ENCODE measurements at regions not wholly inside any gene's neighbourhood (a gene's known extent, or its start where the extent isn't known, plus 50 kb on each side); places are given as distances from the start of the nearest gene placed in this dataset.
"Not testable (repeated sequence)": the region's sequence is repeated elsewhere in the genome, so short reads cannot be mapped to it uniquely, and the experiment has no call there.

DNA sequence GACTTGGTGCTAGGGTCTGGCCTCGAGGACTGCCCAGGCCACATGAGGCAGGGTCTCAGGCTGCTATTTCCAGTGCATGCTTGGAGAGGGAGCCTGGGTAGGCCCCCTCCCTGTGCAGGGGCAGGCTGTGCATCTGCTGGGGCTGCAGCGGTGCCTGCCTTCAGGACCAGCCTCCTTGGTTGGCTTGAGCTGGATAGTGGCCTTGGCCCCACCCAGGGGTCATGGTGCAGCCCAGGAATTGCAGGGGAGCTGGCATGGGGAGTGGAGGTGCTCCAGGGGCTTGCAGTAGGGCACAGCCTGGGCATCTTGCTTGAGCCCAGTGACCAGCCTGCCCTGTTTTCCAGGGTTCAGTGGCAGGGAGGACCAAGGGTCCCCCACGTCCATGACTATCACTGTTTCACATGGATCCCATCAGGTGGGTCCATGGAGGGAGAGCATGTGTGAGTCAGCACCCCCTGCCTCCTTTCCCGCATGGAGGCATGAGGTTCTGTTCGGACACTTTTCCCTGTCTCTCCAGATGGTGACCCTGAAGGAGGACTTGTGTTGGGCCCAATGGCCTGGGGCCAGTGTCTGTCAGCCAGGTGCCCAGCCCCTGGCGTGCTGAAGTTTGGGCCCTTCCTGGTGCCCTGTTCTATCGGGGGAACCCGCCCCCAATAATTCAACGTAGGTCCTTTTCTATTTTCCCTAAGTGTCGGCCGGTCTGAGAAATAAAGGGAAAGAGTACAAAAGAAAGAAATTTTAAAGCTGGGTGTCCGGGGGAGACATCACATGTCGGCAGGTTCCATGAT, 218.6 kb downstream of the SNRPN start:
- TF ChIP-seq POLR2A (IDR thresholded peaks at IDR 0.05; ENCODE audit: low read depth, low read length) (no peak), PAX5 (IDR thresholded peaks at IDR 0.05; ENCODE audit: insufficient read depth, low read length, severe bottlenecking) (no peak), POU2F2 (IDR thresholded peaks at IDR 0.05; ENCODE audit: low read depth, low read length) (no peak), TAF1 (IDR thresholded peaks at IDR 0.05; ENCODE audit: low read depth, low read length) (no peak), SPI1 (IDR thresholded peaks at IDR 0.05; ENCODE audit: low read depth, low read length) (no peak), POLR2AphosphoS5 (IDR thresholded peaks at IDR 0.05; ENCODE audit: low read depth, low read length) (no peak)
- DNase-seq (ENCODE audit: insufficient read length, low spot score): no peak
- FAIRE-seq: no peak

DNA sequence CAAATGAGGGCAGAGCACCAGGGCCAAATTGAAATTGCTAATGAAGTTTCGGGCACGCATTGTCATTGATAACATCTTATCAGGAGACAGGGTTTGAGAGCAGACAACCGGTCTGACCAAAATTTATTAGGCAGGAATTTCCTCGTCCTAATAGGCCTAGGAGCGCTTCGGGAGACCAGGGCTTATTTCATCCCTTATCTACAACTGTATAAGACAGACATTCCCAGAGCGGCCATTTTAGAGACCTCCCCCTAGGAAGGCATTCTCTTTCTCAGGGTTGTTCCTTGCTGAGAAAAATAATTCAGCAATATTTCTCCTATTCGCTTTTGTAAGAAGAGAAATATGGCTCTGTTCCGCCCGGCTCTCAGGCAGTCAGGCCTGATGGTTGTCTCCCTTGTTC, 219.4 kb downstream of the SNRPN start:
- DNase-seq (ENCODE audit: insufficient read length, low spot score); FAIRE-seq: not testable (repeated sequence)

DNA sequence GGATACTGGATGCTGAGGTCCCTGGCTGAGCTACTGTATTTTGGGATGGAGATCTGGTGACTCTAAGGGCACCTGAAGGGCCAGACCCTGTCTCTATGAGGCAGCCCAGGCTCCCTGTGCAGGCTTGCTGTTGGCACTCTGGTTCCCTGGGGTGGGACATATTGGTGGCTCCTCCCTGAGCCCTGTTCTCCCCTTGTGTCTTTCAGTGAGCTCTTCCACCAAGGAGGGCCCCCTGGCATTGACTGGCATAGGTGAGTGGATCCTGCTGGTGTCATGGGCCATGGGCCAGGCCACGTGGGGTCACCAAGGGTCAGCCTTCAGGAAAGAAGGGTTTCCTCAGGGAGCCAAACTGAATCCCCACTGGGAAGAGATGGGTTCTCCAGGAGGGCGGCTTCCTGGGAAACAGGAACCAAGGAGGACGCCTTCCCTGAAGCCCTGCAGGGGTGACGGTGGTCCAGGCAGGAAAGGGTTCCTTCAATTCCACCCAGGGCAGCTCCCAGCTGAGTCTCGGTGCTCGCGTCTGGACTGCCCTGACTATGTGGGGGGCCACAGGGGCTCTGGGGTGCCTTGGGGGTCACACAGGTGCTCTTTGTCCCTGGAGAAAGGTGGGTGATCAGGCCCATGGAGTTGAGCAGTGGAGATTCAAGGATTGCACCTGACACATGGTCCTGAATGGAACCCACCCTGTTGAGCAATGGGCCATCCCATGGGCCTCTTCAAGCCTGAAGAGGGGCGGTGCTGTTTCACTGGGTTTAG, 220.4 kb downstream of the SNRPN start:
- no peak for TF ChIP-seq PAX5 (IDR thresholded peaks at IDR 0.05; ENCODE audit: insufficient read depth, low read length, severe bottlenecking)
- no peak for TF ChIP-seq POLR2A (IDR thresholded peaks at IDR 0.05; ENCODE audit: low read depth, low read length)
- no peak for TF ChIP-seq TAF1 (IDR thresholded peaks at IDR 0.05; ENCODE audit: low read depth, low read length)
- TF ChIP-seq POLR2AphosphoS5 (IDR thresholded peaks at IDR 0.05; ENCODE audit: low read depth, low read length): no peak
- no peak for TF ChIP-seq SPI1 (IDR thresholded peaks at IDR 0.05; ENCODE audit: low read depth, low read length)
- no peak for TF ChIP-seq POU2F2 (IDR thresholded peaks at IDR 0.05; ENCODE audit: low read depth, low read length)
- FAIRE-seq: no peak
- peak; percentile 2 for DNase-seq (ENCODE audit: insufficient read length, low spot score)

DNA sequence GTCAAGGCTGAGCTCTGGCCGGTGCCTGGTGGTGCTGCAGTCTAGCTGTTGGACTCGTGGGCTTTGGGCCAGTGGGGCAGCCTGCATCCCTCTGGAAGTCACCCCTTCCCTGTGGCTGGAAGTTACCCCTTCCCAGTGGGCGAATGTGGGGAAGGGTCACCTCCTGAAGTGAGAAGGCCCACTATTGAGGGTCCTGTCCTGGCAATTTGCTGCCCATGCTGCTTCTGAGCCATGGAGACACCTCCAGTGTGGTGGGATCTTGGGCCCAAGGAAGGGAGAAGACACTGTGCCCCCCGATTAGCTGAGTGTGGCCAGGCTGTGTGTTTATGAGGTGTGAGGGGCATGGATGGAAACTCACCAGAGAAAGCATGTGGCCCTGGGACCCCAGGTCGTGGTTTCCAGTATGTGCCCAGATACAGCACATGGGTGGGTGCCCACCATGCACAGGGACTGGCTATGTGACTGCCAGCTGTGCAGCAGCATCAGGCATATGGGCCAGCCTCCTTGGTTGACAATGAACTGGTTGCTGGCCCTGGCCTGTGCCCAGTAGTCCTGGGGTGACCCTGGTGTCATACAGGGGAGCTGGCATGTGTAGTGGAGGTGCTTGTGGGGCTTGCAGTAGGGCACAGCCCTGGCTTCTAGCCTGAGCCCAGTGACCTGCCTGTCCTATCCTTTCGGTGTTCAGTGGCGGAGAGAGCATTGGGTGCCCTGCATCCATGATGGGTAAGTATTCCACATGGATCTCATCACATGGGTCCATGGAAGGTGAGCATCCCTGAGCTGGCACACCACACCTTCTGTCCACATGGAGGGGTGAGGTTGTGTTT, 221.2 kb downstream of the SNRPN start:
- DNase-seq (ENCODE audit: insufficient read length, low spot score): no peak
- no peak for FAIRE-seq
- TF ChIP-seq TAF1 (IDR thresholded peaks at IDR 0.05; ENCODE audit: low read depth, low read length): no peak
- TF ChIP-seq PAX5 (IDR thresholded peaks at IDR 0.05; ENCODE audit: insufficient read depth, low read length, severe bottlenecking): no peak
- TF ChIP-seq POLR2AphosphoS5 (IDR thresholded peaks at IDR 0.05; ENCODE audit: low read depth, low read length): no peak
- no peak for TF ChIP-seq SPI1 (IDR thresholded peaks at IDR 0.05; ENCODE audit: low read depth, low read length)
- no peak for TF ChIP-seq POU2F2 (IDR thresholded peaks at IDR 0.05; ENCODE audit: low read depth, low read length)
- TF ChIP-seq POLR2A (IDR thresholded peaks at IDR 0.05; ENCODE audit: low read depth, low read length): no peak

GRCh38 chr15:25176616-25176923, 221.8 kb downstream of the SNRPN start:
- FAIRE-seq (no peak), DNase-seq (ENCODE audit: insufficient read length, low spot score) (no peak)
- no peak for TF ChIP-seq POU2F2 (IDR thresholded peaks at IDR 0.05; ENCODE audit: low read depth, low read length)
- TF ChIP-seq POLR2AphosphoS5 (IDR thresholded peaks at IDR 0.05; ENCODE audit: low read depth, low read length): no peak
- TF ChIP-seq POLR2A (IDR thresholded peaks at IDR 0.05; ENCODE audit: low read depth, low read length): no peak
- TF ChIP-seq PAX5 (IDR thresholded peaks at IDR 0.05; ENCODE audit: insufficient read depth, low read length, severe bottlenecking): no peak
- TF ChIP-seq SPI1 (IDR thresholded peaks at IDR 0.05; ENCODE audit: low read depth, low read length): no peak
- no peak for TF ChIP-seq TAF1 (IDR thresholded peaks at IDR 0.05; ENCODE audit: low read depth, low read length)

DNA sequence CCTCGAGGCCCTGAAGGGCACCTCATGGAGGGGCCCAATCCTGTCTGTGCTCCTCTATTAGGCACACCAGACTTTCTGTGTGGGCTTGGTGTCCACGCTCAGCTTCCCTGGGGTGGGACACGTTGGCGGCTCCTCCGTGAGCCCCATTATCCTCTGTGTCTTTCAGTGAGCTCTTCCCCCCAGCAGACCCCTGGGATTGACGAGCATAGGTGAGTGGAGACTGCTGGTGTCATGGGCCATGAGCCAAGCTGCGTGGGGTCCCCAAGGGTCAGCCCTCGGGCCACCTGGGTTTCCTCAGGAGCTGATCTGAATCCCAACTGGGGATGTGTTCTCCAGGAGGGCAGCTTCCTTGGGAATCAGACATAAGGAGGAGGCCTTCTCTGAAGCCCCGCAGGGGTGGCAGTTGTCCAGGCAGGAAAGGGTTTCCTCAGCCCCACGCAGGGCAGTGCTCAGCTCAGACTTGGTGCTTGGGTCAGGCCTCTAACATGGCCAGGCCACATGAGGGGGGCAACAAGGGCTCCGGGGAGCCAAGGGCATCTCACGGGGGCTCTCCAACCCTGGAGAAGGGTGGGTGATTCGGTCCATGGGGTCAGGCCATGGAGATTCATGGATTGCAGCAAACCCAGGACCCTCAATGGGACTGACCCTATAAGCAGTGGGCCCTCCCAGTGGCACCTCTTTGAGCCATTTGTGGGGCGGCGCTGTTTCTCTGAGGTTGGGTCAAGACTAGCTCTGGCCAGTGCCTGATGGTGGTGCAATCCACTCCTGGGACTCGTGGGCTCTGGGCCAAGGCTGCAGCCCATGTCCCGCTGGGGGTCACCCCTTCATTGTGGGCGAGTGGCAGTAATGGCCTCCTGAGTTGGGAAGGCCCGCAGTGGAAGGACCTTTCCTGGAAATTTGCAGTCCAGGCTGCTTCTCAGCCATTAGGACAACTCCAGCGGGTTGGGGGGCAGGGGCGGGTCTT, 222.5 kb downstream of the SNRPN start:
- TF ChIP-seq SPI1 (IDR thresholded peaks at IDR 0.05; ENCODE audit: low read depth, low read length) (no peak), POLR2AphosphoS5 (IDR thresholded peaks at IDR 0.05; ENCODE audit: low read depth, low read length) (no peak), TAF1 (IDR thresholded peaks at IDR 0.05; ENCODE audit: low read depth, low read length) (no peak), PAX5 (IDR thresholded peaks at IDR 0.05; ENCODE audit: insufficient read depth, low read length, severe bottlenecking) (no peak), POLR2A (IDR thresholded peaks at IDR 0.05; ENCODE audit: low read depth, low read length) (no peak), POU2F2 (IDR thresholded peaks at IDR 0.05; ENCODE audit: low read depth, low read length) (no peak)
- FAIRE-seq: no peak
- peak; percentile 11 for DNase-seq (ENCODE audit: insufficient read length, low spot score)

- FAIRE-seq (no peak), DNase-seq (ENCODE audit: insufficient read length, low spot score) (peak; percentile 5)
- TF ChIP-seq SPI1 (IDR thresholded peaks at IDR 0.05; ENCODE audit: low read depth, low read length): no peak
- TF ChIP-seq POLR2AphosphoS5 (IDR thresholded peaks at IDR 0.05; ENCODE audit: low read depth, low read length): no peak
- TF ChIP-seq TAF1 (IDR thresholded peaks at IDR 0.05; ENCODE audit: low read depth, low read length): no peak
- no peak for TF ChIP-seq POLR2A (IDR thresholded peaks at IDR 0.05; ENCODE audit: low read depth, low read length)
- TF ChIP-seq PAX5 (IDR thresholded peaks at IDR 0.05; ENCODE audit: insufficient read depth, low read length, severe bottlenecking): no peak
- no peak for TF ChIP-seq POU2F2 (IDR thresholded peaks at IDR 0.05; ENCODE audit: low read depth, low read length)
These were observed 223.4 kb downstream of the SNRPN start for GRCh38 chr15:25177955-25178801.

All from GM12891 (cell line).